Erythroblast (primary cell): ENCODE measurements at regions not wholly inside any gene's neighbourhood (a gene's known extent, or its start where the extent isn't known, plus 50 kb on each side); places are given as distances from the start of the nearest gene placed in this dataset.

ENCODE experiments used
- GATA1 ChIP-seq: IDR thresholded peaks from 2 replicates; pipeline ENCODE4 v1.6.1; 2011; ENCODE audit warnings: low read depth, mild to moderate bottlenecking, control low read depth, low read length, moderate library complexity
- POLR2A ChIP-seq: IDR thresholded peaks from 2 replicates; pipeline ENCODE4 v1.6.1; 2011; ENCODE audit warnings: mild to moderate bottlenecking, low read length

DNA sequence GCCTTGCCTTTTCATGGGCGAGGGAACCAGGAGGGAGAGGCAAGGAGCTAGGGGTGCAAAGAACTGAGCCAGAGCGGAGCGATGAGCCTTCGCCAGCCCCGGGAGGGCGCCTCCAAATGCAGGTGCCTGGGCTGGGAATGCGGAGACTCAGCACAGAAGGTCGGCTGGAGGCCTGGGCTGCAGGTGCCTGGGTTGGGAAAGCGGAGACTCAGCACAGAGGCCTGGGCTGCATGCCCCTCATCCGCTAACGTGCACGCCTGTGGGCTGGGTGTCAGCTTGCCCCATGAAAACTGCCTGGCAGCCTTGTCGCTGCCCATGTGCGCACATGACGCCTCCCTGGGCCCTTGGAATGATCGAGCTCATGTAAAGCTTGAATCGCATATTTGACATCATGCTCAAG, 51.8 kb downstream of the POM121L12 start:
- no peak for TF ChIP-seq POLR2A
- TF ChIP-seq GATA1: no peak
